ENCODE measurements at regions not wholly inside any gene's neighbourhood (a gene's known extent, or its start where the extent isn't known, plus 50 kb on each side); places are given as distances from the start of the nearest gene placed in this dataset.
"Not testable (repeated sequence)": the region's sequence is repeated elsewhere in the genome, so short reads cannot be mapped to it uniquely, and the experiment has no call there.

- no peak overlapping the region for H3K4me3 ChIP-seq (ENCODE audit: low read depth, low read length)
- TF ChIP-seq CTCF (IDR thresholded peaks at IDR 0.05; ENCODE audit: insufficient read depth, low read depth, low read length, missing control alignments): no peak
- no peak for DNase-seq (ENCODE audit: low read depth)
Measured at GRCh38 chr5:7269591-7270274, 126.2 kb upstream of the ADCY2 start.

DNA sequence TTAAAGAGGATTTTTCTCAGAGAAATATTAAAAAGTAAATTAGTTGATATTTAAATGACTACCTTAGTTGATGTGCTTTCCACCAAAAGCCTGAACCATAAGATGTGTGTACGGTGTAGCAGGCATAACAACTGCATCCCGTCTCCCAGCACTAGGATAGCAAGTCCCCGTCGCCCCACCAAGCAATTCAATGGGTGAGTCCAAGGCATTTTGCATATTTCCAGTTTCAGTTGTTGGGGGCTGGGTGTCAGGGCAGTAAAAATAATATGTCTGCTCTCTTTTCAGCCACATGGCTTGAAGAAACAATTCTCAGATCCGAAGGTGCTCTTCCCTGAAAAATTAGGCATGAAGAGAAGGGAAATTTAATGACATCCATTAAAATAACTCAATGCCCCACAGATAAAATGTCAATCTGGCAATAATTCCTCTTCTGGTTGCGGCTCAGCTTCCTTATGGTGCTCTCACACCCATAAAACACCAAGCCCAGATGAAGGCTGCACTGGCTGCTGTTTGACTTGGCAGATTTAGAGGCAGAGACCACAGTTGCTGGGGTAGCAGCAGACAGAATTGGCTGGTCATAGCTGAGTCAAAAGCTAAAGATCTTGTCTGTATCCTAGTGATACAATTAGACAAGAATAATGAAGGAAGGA lies 124.4 kb upstream of the ADCY2 start:
- no peak for TF ChIP-seq CTCF (IDR thresholded peaks at IDR 0.05; ENCODE audit: insufficient read depth, low read depth, low read length, missing control alignments)
- H3K4me3 ChIP-seq (ENCODE audit: low read depth, low read length): no peak overlapping the region
- DNase-seq (ENCODE audit: low read depth): no peak

- H3K4me3 ChIP-seq (ENCODE audit: low read depth, low read length): no peak overlapping the region
- no peak for TF ChIP-seq CTCF (IDR thresholded peaks at IDR 0.05; ENCODE audit: insufficient read depth, low read depth, low read length, missing control alignments)
- no peak for DNase-seq (ENCODE audit: low read depth)
Measured at GRCh38 chr5:7272408-7272965, 123.5 kb upstream of the ADCY2 start.

DNA sequence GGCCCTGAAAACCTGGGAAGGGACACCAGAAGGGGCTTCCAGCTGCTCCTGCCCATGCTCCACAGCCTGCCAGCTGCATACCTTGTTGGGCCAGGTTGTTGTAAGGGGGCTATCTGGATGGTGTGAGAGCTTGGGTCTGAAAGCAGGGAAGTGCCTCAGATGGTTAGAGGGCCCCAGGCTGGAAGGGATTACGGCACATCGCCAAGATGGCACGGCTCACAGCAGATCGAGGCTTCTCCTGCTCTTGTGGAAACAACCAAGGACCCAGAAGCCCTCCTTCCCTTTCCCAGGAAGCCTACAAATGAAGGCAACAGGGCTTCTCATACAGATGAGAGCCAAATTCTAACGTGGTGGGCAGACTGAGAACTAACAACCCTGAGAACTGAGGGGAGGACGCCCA lies 121.7 kb upstream of the ADCY2 start:
- H3K4me3 ChIP-seq (ENCODE audit: low read depth, low read length): no peak overlapping the region
- no peak for DNase-seq (ENCODE audit: low read depth)
- TF ChIP-seq CTCF (IDR thresholded peaks at IDR 0.05; ENCODE audit: insufficient read depth, low read depth, low read length, missing control alignments): no peak

DNA sequence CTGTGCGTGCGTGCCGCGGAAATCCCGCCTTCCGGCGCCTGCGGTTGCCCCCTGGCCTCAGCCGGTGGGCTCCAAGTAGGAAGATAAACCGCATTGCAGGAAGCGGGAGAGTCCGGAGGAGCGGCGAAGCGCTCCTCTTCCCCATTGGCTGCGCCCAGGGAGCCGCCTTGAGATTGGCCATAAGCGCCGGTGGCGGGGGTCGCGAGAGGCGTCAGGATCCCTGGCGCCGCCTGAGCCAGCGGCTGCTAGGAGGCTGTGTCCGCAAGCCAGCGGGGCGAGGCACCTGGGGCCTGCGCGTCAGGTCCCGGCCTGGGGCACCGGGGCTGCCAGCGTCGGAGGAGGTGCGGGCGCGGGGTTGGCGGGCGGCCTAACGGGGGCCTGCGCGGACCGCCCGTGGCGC lies 106.3 kb upstream of the ADCY2 start:
- H3K4me3 ChIP-seq (ENCODE audit: low read depth, low read length); DNase-seq (ENCODE audit: low read depth): not testable (repeated sequence)

GRCh38 chr5:7297821-7298220 lies 98.1 kb upstream of the ADCY2 start:
- not testable (repeated sequence) for H3K4me3 ChIP-seq (ENCODE audit: low read depth, low read length); DNase-seq (ENCODE audit: low read depth)

DNA sequence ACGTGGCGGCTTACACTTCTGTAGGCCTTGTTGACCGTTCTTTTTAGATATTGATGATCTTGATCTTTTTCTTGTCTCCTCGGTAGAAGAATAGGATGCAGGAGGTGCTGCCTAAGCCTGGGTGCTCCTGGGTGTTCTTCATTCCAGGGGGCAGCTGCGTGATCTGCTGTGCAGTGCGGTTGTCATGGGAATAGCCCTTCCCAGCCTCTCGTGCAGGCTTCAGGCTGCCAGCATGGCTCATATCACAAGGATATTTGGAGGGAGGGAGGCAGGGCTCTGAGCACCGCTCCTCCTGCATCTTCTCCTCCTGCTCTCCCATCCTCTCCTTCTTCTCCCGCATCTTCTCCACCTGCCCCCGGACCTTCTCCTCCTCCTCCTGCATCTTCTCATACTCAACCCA lies 96.2 kb upstream of the ADCY2 start:
- DNase-seq (ENCODE audit: low read depth); H3K4me3 ChIP-seq (ENCODE audit: low read depth, low read length): not testable (repeated sequence)

- not testable (repeated sequence) for DNase-seq (ENCODE audit: low read depth); H3K4me3 ChIP-seq (ENCODE audit: low read depth, low read length)
Measured at GRCh38 chr5:7305000-7305674, 90.8 kb upstream of the ADCY2 start.

GRCh38 chr5:7306556-7306955 lies 89.4 kb upstream of the ADCY2 start:
- DNase-seq (ENCODE audit: low read depth): peak; percentile 7
- not testable (repeated sequence) for H3K4me3 ChIP-seq (ENCODE audit: low read depth, low read length)

DNA sequence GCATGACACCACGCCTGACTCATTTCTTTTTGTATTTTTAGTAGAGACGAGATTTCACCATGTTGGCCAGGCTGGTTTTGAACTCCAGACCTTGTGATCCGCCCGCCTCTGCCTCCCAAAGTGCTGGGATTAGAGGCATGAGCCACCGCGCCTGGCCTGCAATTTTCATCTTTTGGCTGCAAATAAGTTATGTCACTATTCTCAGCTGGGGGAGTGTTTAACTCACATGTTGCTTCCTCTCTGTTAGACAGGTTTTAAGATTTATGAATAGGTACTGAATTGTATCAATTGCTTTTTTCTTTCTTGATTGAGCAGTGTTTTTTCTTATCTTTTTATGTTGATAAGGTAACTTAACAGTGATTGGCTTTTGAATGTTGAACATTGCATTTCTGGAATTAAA lies 88.2 kb upstream of the ADCY2 start:
- not testable (repeated sequence) for H3K4me3 ChIP-seq (ENCODE audit: low read depth, low read length)

GRCh38 chr5:7309715-7310114 lies 86.2 kb upstream of the ADCY2 start:
- H3K4me3 ChIP-seq (ENCODE audit: low read depth, low read length); DNase-seq (ENCODE audit: low read depth): not testable (repeated sequence)

More for the DNA sequence above, 88.2 kb upstream of the ADCY2 start:
- DNase-seq (ENCODE audit: low read depth): not testable (repeated sequence)

- H3K4me3 ChIP-seq (ENCODE audit: low read depth, low read length); DNase-seq (ENCODE audit: low read depth): not testable (repeated sequence)
Measured at GRCh38 chr5:7310656-7311055, 85.3 kb upstream of the ADCY2 start.

All from GM12865 (cell line).